K562 (cell line): ENCODE measurements at regions not wholly inside any gene's neighbourhood (a gene's known extent, or its start where the extent isn't known, plus 50 kb on each side); places are given as distances from the start of the nearest gene placed in this dataset.

ENCODE experiments used
- ATAC-seq: fragments of 200-7000 bp; cut with Tn5 transposase; 3 replicates; pipeline ENCODE4 v1.9.1; 2020; ENCODE audit warnings: moderate library complexity
- BruUV-seq: library from RNA; stranded (reverse); fragments of 400-500 nt; replicated peaks from 2 replicates; lab custom pipeline; 2021; lab: Mats Ljungman, UMichigan
- CTCF ChIA-PET: fragments of 300-600 bp; formaldehyde crosslinking; extraction: SDS; loops from one replicate; lab custom pipeline; 2021; ENCODE audit warnings: low intra/inter-chr PET ratio; lab: Yijun Ruan, JAX
- POLR2A ChIA-PET: fragments of 300-600, 350-650 bp; sonication (Branson Sonifier 250); formaldehyde crosslinking; extraction: SDS; loops from one replicate; lab custom pipeline; 2021; ENCODE audit warnings: antibody characterized with exemption, inconsistent platforms; lab: Yijun Ruan, JAX
- DNase-seq, 4 experiments: peaks; one replicate each; pipeline versions ENCODE4 v3.0.0 to v3.0.0-alpha.2; 2011 to 2018; ENCODE audit warnings: low spot score in 3 of 4, mixed read lengths in 3 of 4; ENCODE audit errors: extremely low read depth in 1 of 4
- FAIRE-seq: peaks from 2 replicates; lab custom pipeline; 2011; peaks lifted over from hg19 to GRCh38; lab: Jason Lieb, UNC
- H2AFZ ChIP-seq: 2 replicates; pipeline ENCODE4 v1.6.0; 2011; ENCODE audit warnings: low read depth, low read length, control low read depth, inconsistent platforms
- H3K27ac ChIP-seq: fragments of 200-600 bp; 3 replicates; pipeline ENCODE4 v1.8.0; 2011; ENCODE audit warnings: low read depth, mild to moderate bottlenecking, control low read depth, inconsistent platforms, low read length, moderate library complexity, mixed read lengths; ENCODE audit errors: extremely low read depth
- H3K27me3 ChIP-seq, 2 experiments: fragments of 300-600 bp in 1 of 2; 2 replicates in 1 of 2; 3 replicates in 1 of 2; pipeline versions ENCODE4 v1.6.0 to v1.8.0; 2011; ENCODE audit warnings: inconsistent platforms in 2 of 2, low read length in 2 of 2, mild to moderate bottlenecking in 1 of 2, mixed read lengths in 1 of 2, moderate library complexity in 1 of 2; ENCODE audit not compliant: control insufficient read depth in 2 of 2, insufficient read depth in 2 of 2
- H3K36me3 ChIP-seq: fragments of 300-600 bp; 3 replicates; pipeline ENCODE4 v1.8.0; 2011; ENCODE audit warnings: mild to moderate bottlenecking, low read length, inconsistent platforms; ENCODE audit not compliant: control insufficient read depth, insufficient read depth
- H3K4me1 ChIP-seq, 2 experiments: fragments of 200-600 bp in 1 of 2; replicated peaks in 1 of 2; 2 replicates in 1 of 2; 3 replicates in 1 of 2; pipeline versions ENCODE4 v1.5.1 to v1.8.0; 2011; ENCODE audit warnings: inconsistent platforms in 2 of 2, low read length in 2 of 2, mild to moderate bottlenecking in 1 of 2, mixed read lengths in 1 of 2, moderate library complexity in 1 of 2; ENCODE audit not compliant: control insufficient read depth in 2 of 2, insufficient read depth in 2 of 2
- H3K4me2 ChIP-seq: 2 replicates; pipeline ENCODE4 v1.6.1; 2011; ENCODE audit warnings: low read length, control low read depth, inconsistent platforms, mixed read lengths; ENCODE audit not compliant: insufficient read depth
- H3K4me3 ChIP-seq: fragments of 200-600 bp; sonication (generic), shearing (Covaris generic); 2 replicates; pipeline ENCODE4 v1.5.1; 2016; ENCODE audit warnings: control low read depth, inconsistent platforms
- H3K79me2 ChIP-seq: fragments of 200-600 bp; 3 replicates; pipeline ENCODE4 v1.8.0; 2011; ENCODE audit warnings: low read length, inconsistent platforms; ENCODE audit not compliant: control insufficient read depth, insufficient read depth
- H3K9ac ChIP-seq, 2 experiments: 2 replicates each; pipeline versions ENCODE4 v1.6.0 to v1.6.1; 2011; ENCODE audit warnings: low read depth in 2 of 2, low read length in 2 of 2, control low read depth in 1 of 2, inconsistent platforms in 1 of 2, mild to moderate bottlenecking in 1 of 2, mixed read lengths in 1 of 2; ENCODE audit not compliant: insufficient read depth in 1 of 2
- H3K9me1 ChIP-seq: one replicate; pipeline ENCODE4 v1.6.0; 2011; ENCODE audit warnings: inconsistent platforms, mild to moderate bottlenecking, low read length, moderate library complexity; ENCODE audit not compliant: control insufficient read depth, insufficient read depth
- H3K9me3 ChIP-seq: replicated peaks from 2 replicates; pipeline ENCODE4 v1.5.1; 2011; ENCODE audit warnings: low read depth, low read length, inconsistent platforms; ENCODE audit not compliant: control insufficient read depth, insufficient read depth
- H4K20me1 ChIP-seq: replicated peaks from 2 replicates; pipeline ENCODE4 v1.6.1; 2011; ENCODE audit warnings: low read length, inconsistent platforms, mixed read lengths; ENCODE audit not compliant: control insufficient read depth, insufficient read depth
- MAFK ChIP-seq: IDR thresholded peaks from 2 replicates; pipeline ENCODE4 v1.6.1; 2011; ENCODE audit warnings: low read length, improper control_type of control experiment
- MYNN ChIP-seq, 2 experiments: sonication (generic); formaldehyde crosslinking in 1 of 2; IDR thresholded peaks; 2 replicates each; pipeline versions ENCODE4 v1.5.0 to v1.6.1; 2016 to 2020; ENCODE audit warnings: antibody characterized with exemption in 1 of 2, missing genetic modification reagents in 1 of 2
- RBM34 ChIP-seq: fragments of 200-400 bp; formaldehyde crosslinking; IDR thresholded peaks from 2 replicates; pipeline ENCODE4 v1.6.1; 2018; ENCODE audit warnings: low read length, borderline replicate concordance; ENCODE audit not compliant: insufficient read depth
- SIRT6 ChIP-seq: IDR thresholded peaks from one replicate; pipeline ENCODE4 v1.6.1; 2012; ENCODE audit warnings: low read depth, mild to moderate bottlenecking, control low read depth, inconsistent platforms, low read length, moderate library complexity
- ZBTB43 ChIP-seq: sonication (generic); formaldehyde crosslinking; IDR thresholded peaks from 2 replicates; pipeline ENCODE4 v1.8.0; 2023; ENCODE audit warnings: mild to moderate bottlenecking, missing genetic modification reagents
- ZNF165 ChIP-seq: fragments of 250-450 bp; sonication (Bioruptor Pico); IDR thresholded peaks from 2 replicates; pipeline ENCODE4 v1.4.0; 2020; ENCODE audit warnings: borderline replicate concordance
- ZNF384 ChIP-seq: IDR thresholded peaks from 2 replicates; pipeline ENCODE4 v1.6.1; 2012; ENCODE audit warnings: low read depth, low read length, improper control_type of control experiment
- ZNF586 ChIP-seq: fragments of 450-650 bp; formaldehyde crosslinking; conservative IDR thresholded peaks from 2 replicates; pipeline ENCODE4 v1.4.0; 2020; ENCODE audit warnings: mild to moderate bottlenecking, moderate library complexity
- ZZZ3 ChIP-seq: fragments of 450-650 bp; IDR thresholded peaks from 2 replicates; pipeline ENCODE4 v1.6.1; 2016; ENCODE audit warnings: antibody characterized with exemption, mild to moderate bottlenecking, moderate library complexity
- WGBS: fragments of 100-300 bp; shearing (Covaris generic); methylation state at CpG from one replicate; pipeline ENCODE4 v1.1.6; 2016; ENCODE audit warnings: low coverage, mixed read lengths; ENCODE audit not compliant: insufficient coverage; ENCODE audit errors: missing lambda C conversion rate; 5-methylcytosine and 5-hydroxymethylcytosine counted together
- in situ Hi-C: fragments of 300-500 bp; cut with MboI; formaldehyde crosslinking; loops from 4 replicates; pipeline ENCODE4 v1.15.0; 2018; ENCODE audit warnings: inconsistent platforms, mixed read lengths
- intact Hi-C: fragments of 100-400 bp; cut with micrococcal nuclease; formaldehyde crosslinking; loops from 2 replicates; pipeline ENCODE4 v1.14.2; 2022

GRCh38 chr5:105659396-105659795 lies 2011.3 kb downstream of the EFNA5 start:
- Histone ChIP-seq H3K27ac (no peak overlapping the region), H3K9ac (no peak overlapping the region), H3K36me3 (no peaks in the 10 kb centered on the region), H2AFZ (0 out of 2 replicates have a peak overlapping the region, but pooled peaks have one; percentile 14), H3K4me2 (no peak overlapping the region), H3K9me1 (no peaks in the 10 kb centered on the region), H3K4me1 (no peaks in the 10 kb centered on the region), H3K79me2 (no peaks in the 10 kb centered on the region), H4K20me1 (no peaks in the 10 kb centered on the region), H3K9me3 (no peaks in the 10 kb centered on the region), H3K4me3 (no peak overlapping the region), H3K27me3 (no peaks in the 10 kb centered on the region)
- ChIA-PET CTCF (no interaction called here), POLR2A (no interaction called here)
- WGBS: 22% methylated on average over 3 of the region's 3 CpGs
- in situ Hi-C loops (no loop called here), intact Hi-C loops (no loop called here)
- no peak for DNase-seq
- no peak for ATAC-seq
- BruUV-seq: no TSS peak
- no peak for FAIRE-seq
- TF ChIP-seq MYNN (IDR thresholded peaks at IDR 0.05) (no peak), MYNN (CRISPR knock-in tag; IDR thresholded peaks at IDR 0.05) (no peak), ZNF384 (no peak), ZBTB43 (CRISPR knock-in tag) (no peak), MAFK (no peak), ZNF586 (no peak), ZZZ3 (no peak), ZNF165 (CRISPR knock-in tag) (no peak), SIRT6 (no peak), RBM34 (no peak)
